NCI-H1048 (cell line): ENCODE measurements at regions not wholly inside any gene's neighbourhood (a gene's known extent, or its start where the extent isn't known, plus 50 kb on each side); places are given as distances from the start of the nearest gene placed in this dataset.

Experiments used
- DNase-seq: peaks from one replicate; lab custom pipeline; 2025; lab: John Stamatoyannopoulos, UW

DNA sequence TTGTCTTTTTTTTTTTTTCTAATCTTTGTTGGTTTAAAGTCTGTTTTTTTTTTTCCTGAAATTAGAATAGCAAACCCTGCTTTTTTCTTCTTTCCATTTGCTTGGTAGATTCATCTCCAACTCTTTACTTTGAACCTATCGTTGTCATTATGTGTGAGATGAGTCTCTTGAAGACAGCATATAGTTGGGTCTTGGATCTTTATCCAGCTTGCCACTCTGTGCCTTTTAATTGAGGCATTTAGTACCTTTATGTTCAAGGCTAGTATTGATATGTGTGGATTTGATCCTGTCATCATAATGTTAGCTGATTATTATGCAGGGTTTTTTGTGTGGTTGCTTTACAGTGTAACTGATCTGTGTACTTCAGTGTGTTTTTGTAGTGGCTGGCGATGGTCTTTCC lies 383.8 kb downstream of the MAN2A1 start:
- no peak for DNase-seq

DNA sequence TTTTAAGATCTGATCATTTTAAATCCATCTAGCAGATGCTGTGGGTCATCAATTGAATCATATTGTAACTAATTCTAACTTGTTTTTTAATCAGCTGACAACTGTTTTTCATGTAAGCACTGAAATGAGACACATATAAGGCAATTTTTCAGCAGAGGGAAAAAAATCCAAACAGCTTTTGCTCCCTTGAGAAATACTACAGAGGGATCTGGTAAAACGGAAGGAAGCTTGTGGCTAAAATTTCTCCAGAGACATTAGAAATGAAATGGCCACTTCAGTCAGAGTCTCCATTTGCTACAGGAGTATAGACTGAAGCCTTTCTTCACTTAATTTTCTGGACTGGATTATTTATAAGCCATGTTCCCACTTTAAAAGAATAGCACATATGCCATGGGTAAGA lies 385.9 kb downstream of the MAN2A1 start:
- no peak for DNase-seq

DNA sequence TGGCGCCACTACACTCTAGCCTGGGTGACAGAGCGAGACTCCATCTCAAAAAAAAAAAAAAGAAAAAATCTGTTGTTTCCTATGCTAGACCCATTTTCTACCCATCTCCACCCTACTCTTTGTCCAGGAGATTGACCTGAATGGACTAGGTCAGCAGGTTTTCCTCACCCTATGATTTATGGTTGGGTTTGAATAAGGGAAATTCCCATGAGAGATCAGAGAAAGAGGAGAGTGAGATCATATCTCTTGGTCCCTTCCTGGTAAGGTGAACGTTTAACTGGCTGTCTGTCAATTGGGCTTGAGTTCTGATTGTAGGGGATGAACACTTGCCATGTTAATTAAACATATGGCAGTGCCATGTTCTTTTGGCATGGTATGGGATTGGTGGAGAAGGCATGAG lies 387.4 kb downstream of the MAN2A1 start:
- no peak for DNase-seq

DNA sequence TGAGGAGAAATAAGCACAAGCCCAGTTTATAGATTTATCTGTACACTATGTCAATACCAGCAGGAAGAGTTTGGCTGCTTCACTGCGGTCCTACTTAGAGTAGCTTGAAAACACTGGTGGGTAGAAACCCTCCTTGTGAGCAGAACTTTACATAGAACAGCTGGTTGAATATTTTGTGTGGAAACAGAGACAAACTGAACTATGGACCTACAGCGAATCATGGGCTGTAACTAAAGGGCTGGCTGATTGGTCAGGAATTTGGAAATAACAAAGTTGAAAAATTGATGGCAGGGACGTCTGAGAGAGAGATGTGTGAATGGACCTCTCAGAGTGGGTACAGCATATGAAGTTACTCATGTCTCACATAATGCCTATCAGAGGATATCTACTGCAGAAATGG lies 392.5 kb downstream of the MAN2A1 start:
- DNase-seq = no peak

DNA sequence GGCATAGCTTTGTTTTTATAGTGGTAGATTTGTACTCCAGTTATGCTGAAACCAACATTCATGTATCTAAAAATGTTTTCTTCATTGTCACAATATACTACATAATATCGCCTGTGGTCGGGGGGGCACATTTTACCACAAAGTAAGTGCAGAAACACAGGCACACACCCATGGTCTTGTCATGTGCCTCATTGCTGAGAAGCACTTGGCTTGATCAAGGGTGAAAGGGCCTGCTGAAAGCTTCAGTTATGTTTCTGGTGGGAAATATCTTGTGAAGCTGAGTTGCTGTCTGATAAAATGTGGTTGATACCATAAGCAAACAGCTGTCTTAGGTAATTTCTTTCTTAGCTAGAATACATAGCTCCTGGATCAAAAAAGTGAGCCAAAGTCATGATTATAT lies 393.1 kb downstream of the MAN2A1 start:
- DNase-seq = no peak

DNA sequence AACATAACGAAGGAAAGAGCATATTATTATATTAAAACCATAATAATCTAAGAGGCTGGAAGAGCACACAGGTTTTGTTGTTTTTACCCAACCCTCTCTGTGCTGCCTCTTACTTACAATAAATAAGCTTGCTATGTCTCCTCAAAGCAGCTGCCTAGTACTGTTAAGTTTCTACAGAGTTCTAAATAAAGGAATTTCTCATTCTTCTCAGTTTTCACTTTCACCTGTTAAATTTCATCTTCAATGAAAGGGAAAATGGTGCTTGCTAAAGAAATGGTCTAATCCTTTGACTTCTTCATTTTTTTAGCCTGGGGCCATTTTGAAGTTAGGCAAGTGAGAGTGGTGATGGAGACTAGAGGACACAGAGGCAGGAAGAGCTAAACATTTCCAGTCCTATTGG lies 396.1 kb downstream of the MAN2A1 start:
- no peak for DNase-seq

DNA sequence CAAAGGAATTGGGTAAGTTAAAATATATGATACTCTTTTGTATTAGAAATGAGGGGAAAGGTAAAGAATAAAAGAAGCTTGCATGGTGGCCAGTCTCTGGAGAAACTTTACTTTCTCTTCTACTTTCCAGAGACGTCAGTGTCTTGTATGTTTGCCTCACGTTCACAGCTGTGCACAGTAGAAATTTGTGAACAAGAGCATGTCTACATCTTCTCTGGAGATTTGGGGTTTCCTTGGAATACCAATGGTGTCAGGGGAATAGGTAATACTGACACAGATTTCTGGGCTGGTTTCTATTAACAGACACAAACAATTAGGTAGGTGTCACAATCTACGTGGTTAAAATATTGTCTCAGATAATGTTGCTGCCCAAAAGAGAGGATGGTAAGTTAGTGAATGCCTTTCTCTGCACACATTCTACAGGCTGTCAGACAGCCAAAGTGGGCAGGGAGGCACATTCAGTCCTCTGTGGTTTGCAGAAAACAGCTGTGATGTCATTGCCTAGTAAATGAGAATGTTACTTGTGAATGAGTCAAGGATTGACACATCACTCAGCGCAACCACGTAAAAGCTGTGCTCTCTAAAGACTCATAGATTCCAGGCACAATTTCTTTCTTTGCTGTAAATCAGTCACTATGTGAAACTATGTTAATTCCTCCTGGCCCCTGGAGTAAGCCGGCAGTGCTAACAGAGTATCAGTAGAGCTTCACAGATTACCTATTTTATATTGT lies 397.1 kb downstream of the MAN2A1 start:
- no peak for DNase-seq

DNA sequence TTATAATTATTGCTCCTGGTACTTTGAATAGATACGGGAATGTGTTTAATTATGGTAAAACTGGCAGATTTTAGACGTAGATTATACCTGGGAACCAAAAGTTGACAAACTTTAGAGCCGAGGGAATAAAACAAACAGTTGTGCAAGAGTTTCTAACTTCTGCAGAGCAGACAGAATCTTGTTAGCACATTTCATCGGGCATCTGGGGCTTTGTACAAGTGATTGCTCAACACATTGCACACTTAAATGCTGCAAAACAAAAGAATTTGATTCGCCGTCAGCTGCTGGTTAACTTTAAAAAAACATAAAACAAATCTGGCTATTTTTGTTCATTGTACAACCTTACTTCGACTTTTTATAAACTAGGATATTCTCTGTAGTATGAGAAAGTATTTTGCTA lies 398.1 kb downstream of the MAN2A1 start:
- DNase-seq = no peak

DNA sequence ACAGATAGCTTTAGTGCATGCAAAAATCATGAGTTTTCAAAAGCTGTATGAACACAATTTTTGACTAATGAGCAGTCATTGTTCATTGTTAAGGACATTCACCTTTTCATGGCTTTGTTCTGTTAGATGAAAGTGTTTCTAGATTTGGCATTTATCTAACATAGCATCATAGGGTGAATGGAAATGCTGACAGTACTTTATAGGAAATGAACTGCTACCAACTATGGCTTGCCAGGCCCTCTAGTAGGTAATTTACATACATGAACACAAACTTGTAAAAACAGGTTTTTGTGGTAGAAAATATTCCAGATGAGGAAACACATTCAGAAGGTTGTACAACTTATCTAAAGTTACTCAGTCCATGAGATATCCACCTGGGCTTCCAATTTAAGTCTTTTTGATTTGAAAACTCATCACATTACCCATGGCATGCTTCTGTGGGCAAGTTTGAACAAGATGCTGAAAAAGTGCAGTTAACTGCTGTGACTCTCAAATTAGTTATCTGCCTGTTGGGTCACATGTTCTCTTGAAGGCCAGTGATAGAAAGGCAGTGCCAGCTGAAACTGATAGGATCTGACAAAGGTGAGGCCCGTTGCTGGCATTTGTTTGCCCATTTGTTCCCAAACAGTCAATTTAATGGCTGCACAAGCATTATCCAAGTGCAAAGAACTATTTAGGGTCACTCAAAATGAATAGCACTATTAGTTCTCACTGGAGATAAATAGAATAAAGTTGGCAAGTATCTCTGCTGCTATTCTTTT lies 399.1 kb downstream of the MAN2A1 start:
- DNase-seq = no peak

DNA sequence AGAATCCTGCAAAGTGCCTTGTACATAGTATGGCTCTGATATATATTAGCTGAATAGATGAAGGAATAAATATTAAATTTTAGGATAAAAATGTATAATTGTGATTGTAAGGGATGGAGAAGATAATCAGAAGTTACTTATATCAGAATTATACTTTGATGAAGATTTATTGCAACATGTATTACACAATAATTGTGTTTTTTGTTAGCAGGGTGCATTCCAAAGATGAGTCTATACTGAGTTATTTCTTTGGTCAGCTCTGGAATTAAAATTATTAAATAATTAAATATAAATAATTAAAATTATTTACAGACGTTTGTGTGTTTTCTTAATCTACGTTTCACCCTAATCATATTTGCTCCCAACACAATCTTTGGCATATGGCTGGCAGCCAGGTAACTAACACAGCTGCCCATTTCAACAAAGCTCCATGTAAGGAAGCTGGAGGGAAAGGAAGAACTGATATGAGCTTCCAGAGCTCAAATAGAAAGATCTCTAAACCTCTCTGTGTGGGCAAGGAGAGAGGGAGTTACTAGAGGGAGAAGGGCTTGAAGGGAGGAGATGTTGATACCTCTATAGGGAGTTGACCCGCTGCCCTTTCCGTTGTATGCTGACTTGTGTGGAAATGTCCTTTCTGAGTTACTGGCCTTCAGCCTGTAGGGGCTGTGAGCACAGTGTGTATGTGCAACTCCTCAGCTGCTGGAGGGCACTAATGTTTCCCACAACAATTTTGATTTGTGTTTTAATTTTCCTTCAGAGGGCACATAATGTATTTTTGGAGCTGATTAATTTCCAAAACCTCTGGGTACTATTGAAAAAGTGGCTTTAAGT lies 403.4 kb downstream of the MAN2A1 start:
- no peak for DNase-seq

DNA sequence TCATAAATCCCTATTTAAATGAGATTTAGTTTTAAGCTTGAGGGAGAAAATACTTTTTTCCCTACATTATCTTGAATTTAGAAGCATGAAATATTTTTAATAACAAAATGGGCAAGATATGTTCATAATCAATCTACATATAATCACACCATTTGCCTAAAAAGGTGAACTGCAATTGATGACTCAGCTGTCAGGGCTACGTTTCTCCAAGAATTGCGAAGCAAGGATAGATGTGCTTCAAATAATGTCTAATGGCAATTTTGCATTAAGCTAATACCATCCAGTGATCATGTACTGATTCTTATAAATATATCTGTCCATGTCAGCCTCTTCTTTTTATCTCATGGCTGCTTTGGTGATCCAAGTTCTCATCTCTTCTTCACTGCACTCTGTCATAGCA lies 404.4 kb downstream of the MAN2A1 start:
- DNase-seq = no peak

DNA sequence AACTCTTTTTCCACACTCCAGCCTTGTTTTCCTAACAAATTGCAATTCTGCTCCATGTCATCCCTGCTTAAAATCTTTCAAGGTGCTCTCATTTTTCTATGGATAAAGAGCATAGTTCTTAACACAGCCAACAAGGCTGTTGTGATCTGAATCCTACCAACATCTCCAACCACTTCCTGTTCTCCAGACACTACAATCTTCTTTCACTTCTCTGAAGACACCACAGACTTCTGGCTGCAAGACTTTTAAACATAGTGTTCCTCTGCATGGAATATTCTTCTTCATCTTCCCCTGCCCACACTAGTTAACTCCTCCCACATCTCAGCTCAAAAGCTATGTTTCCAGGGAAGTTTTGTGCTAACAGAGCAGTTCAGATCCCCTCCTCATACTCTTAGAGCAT lies 404.8 kb downstream of the MAN2A1 start:
- no peak for DNase-seq

DNA sequence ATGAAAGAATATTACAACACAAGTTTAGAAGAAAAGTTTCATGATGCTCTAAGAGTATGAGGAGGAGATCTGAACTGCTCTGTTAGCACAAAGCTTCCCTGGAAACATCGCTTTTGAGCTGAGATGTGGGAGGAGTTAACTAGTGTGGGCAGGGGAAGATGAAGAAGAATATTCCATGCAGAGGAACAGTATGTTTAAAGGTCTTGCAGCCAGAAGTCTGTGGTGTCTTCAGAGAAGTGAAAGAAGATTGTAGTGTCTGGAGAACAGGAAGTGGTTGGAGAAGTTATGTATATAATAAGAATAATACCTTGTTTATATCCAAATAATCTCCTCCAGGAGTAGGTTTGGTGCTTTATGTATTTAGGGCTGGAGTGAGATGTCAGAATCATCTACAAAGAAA lies 406.7 kb downstream of the MAN2A1 start:
- DNase-seq = no peak

DNA sequence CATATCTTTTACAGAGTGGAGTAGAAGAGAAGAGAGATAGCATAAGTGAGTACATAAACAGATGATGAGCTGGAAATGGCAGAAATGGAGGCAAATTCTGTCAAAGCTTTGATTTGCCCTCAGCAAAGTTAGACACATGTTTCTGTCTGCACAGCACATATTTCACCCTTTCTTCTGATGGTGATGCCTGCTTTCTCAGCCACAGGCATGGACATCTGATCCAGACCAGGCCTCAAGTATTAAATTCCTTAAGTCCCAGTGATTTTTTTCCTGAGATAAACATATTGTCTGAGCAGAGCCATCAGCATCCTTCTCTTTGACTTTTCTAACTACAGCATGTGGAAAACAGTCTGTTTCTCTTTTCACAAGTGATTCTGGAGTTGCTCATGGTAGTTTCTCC lies 409.8 kb downstream of the MAN2A1 start:
- no peak for DNase-seq

DNA sequence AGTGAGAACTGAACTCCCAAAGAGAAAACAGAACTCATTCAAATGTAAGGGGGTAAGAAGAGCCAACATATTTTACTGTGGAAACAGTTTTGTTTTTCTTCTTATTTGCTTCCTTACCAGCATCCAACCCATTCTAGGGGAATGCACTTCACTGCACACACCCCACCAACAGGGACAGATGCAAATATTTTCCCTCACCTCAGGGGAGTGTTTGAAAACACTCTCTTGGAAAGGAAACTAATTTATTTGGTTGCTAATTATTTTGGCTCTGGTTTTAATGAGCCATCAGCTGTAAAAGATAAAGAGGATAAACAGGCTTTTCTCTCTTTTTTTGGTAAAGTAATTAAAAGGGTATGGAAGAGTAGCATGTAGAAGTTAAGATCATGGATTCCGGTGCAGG lies 413.4 kb downstream of the MAN2A1 start:
- no peak for DNase-seq

DNA sequence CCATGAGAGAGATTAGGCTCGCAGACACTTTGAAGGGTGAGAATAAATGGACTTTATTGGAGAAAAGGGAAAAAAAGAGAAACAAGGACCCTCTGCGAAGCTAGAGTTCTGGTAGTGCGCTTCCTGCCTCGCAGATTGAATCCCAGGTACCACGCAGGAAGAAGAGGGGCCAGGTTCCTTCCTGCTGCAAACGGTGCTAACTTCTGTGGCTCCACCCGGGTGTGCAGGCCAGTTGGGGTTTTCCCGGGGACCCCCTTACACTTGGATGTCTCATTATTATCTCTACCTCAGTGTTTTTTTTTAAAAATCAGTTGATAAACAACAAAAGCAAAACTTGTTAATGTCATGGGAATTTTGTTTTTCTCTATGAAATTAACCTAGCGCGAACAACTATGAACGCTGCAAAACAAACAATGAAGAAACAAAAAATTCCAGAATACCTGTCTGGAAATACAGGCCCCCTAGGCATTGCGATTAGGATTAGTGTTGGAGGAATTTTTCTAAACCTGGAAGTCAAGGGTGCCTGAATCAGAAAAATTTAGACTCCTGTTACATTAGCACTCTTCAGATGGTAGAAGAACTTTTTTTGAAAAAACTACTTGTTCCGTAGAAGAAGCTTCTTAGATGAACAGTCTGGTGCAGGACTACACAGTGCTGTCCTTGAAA lies 414.5 kb downstream of the MAN2A1 start:
- DNase-seq = no peak

DNA sequence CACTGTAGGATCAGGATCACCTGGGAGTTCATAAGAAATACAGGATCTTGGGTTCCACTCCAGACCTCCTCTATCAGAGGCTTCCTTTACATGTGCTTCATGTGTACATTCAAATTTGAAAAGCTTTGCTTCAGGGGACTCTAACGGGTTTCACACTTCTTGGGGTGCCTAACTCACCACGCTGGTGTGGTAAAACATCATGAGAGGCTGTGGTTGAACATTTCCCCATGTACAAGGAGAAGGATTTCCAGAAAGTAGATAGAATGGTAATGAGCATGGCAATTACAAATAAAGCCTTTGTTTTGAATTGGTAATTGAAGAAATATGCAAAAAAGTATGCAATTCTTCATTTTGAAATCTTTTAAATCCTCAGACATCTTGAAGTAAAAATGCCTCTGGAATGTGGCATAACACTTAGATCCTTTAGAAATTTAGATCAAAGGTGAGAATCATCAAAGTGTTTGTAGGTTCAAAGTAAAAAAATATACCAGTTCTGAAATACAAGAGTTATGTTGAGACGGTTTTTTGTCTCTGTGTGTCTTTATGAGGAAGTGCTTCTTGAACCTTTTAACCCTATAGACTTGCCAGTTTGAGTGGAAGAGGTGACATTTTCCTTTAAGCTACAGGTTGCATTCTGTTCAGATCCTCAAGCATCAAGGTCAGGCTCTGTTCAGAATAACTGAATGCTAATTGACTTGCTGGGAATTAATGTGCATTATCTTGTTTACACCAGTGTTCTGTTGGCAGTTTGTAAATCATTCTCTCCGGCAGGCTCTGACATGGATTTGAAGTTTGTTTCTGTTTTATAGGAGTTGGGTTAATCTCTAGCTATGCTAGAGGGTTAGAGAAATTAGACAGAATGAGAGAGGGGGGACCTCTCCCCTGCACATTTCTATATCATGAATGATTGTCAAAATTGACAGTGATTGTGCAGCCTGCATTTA lies 415.3 kb downstream of the MAN2A1 start:
- DNase-seq = no peak

DNA sequence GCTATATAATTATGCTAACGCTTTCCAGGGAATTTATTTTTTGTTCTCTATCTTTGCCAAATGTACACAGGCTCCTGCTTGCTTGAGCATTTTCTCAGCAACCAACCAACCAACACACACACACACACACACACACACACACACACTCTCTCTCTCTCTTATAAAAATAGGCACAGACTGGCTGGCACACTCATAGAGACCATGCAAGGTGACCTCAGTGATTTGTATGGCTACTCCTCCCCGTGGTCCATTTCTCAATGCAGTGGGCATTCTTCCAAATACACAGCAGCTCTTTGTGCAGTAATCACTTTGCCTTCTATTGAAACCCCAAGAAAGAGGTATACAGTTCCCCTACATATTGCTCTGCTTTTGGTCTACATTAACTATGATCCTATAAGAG lies 416.0 kb downstream of the MAN2A1 start:
- no peak for DNase-seq

DNA sequence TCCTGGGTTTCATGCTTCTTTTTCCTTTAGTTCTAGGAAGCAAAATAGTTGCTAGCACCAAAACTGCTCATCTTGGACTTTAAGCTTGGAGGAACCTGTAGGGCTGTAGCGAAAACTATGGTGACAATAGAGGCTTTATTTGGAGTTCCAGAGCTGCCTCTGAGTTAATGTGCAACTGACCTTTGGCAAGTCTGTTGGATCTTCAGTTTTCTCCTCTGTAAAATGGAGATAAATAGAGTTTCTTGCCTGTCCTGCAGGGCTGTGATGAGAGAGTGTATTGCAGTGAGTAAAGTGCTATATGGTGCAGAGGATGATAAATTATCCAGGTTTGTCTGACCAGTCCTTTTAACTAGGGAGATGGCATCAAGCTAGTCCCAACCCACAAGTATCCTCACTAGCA lies 417.0 kb downstream of the MAN2A1 start:
- DNase-seq = no peak

DNA sequence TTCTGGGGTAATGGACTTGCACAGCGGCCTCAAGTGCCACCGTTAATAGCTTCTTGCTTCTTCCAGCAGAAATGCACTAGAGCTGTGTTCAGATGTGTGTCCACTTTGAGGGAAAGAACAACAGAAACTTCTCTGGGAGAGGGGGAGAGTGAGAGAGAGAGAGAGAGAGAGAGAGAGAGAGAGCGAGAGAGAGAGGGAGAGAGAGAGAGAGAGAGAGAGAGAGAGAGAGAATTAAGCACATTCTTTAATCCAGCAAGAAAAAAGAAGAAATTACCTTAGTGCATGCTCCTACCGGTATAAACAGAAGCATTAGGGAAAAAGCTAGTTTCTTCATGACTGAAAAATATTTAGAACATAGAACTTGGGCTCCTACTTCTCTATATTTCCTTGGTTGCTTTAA lies 418.8 kb downstream of the MAN2A1 start:
- DNase-seq = no peak

DNA sequence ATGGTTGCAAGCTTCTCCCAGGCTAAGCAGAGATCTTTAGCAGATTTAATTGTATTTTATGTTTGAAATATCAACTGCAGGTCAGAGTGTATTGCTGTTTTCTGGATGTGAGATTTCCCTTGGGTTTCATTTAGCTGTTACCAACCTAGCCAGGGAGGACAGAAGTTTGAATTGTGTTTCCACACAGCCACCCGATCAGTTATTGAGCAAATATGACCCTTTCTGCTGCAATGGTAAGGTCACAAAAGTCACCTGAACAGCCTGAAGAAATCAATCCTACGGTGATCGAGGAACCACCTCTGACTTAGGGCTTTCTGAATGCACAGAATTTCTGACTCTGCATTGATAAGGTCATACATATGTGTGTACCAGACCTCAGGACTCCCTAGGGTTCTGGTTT lies 419.9 kb downstream of the MAN2A1 start:
- DNase-seq = no peak
